ENCODE measurements at regions not wholly inside any gene's neighbourhood (a gene's known extent, or its start where the extent isn't known, plus 50 kb on each side); places are given as distances from the start of the nearest gene placed in this dataset.

GRCh38 chr16:51834794-51835193 lies 683.7 kb upstream of the SALL1 start:
- H2BK20ac ChIP-seq (ENCODE audit: low read depth, low read length): peak overlapping the region; percentile 9; the same call in 1 of the 2 replicates
- no peak overlapping the region for H2AFZ ChIP-seq (replicated peaks; ENCODE audit: low read length, poor library complexity)

More at GRCh38 chr16:51834794-51835193, 683.7 kb upstream of the SALL1 start:
- Histone ChIP-seq H3K4me3 (ENCODE audit: insufficient read depth, low read depth, low read length) (no peak overlapping the region), H3K9me3 (ENCODE audit: control insufficient read depth, insufficient read depth, low read length) (no peaks in the 10 kb centered on the region), H2BK120ac (ENCODE audit: low read depth, low read length) (peak overlapping the region; percentile 46), H3K56ac (ENCODE audit: extremely low read depth, insufficient read depth, low read length) (no peak overlapping the region), H4K5ac (ENCODE audit: low read depth, low read length) (no peak overlapping the region; the same call in 1 of the 2 replicates), H3K23ac (ENCODE audit: low read depth, low read length) (no peak overlapping the region), H2AK5ac (ENCODE audit: low read depth, low read length) (no peak overlapping the region), H2AK9ac (replicated peaks; ENCODE audit: low read depth, low read length, poor library complexity) (no peak overlapping the region), H3K4ac (ENCODE audit: low read depth, low read length) (peak overlapping the region; percentile 62), H3K14ac (replicated peaks; ENCODE audit: low read depth, low read length) (no peak overlapping the region), H4K91ac (ENCODE audit: insufficient read depth, low read depth, low read length) (peak overlapping the region; percentile 40; the same call in 1 of the 2 replicates), H3K27ac (ENCODE audit: insufficient read depth, low read length) (peak overlapping the region; percentile 33; the same call in 1 of the 2 replicates), H2BK15ac (ENCODE audit: low read depth, low read length) (no peak overlapping the region), H3K9me1 (ENCODE audit: insufficient read depth, low read length) (no peaks in the 10 kb centered on the region), H3K79me1 (ENCODE audit: low read depth in 1 of 2, low read length in 2 of 2) (no peaks in the 10 kb centered on the region), H2BK5ac (ENCODE audit: low read depth, low read length, poor library complexity, severe bottlenecking) (no peak overlapping the region), H3K9ac (ENCODE audit: low read depth, low read length) (no peak overlapping the region), H3K18ac (ENCODE audit: low read depth, low read length) (no peak overlapping the region), H3K4me1 (ENCODE audit: control insufficient read depth, insufficient read depth, low read length) (peaks cover 2% of the 10 kb centered on the region; the same call in 1 of the 2 replicates), H3K4me2 (ENCODE audit: low read depth, low read length) (no peak overlapping the region), H4K20me1 (ENCODE audit: insufficient read depth, low read length) (no peaks in the 10 kb centered on the region), H3K36me3 (ENCODE audit: control insufficient read depth, insufficient read depth, low read length) (no peaks in the 10 kb centered on the region), H4K8ac (ENCODE audit: low read depth in 2 of 2, low read length in 2 of 2) (peak overlapping the region in 1 of 2 experiments; percentile 59; a peak in 1 of 4 replicates), H3K27me3 (ENCODE audit: control insufficient read depth, insufficient read depth, low read length) (no peaks in the 10 kb centered on the region)
- CTCF ChIA-PET: interaction anchor here (0.7 to 1.0 kb wide), 2 partner anchors 29 to 88 kb away, joined by 3 to 4 read pairs; no protein-coding TSS in a partner anchor
- no CpG with 5 or more reads among the region's 3 CpGs for WGBS, 2 experiments (ENCODE audit: extremely low coverage in 2 of 2, insufficient read length in 1 of 2)
- ATAC-seq (ENCODE audit: low read depth): no peak
- no peak for TF ChIP-seq NFE2L2 (IDR thresholded peaks at IDR 0.05; ENCODE audit: low read depth, low read length)
- no peak for TF ChIP-seq FOS (IDR thresholded peaks at IDR 0.05; ENCODE audit: low read depth, low read length)
- no peak for TF ChIP-seq SMC3 (IDR thresholded peaks at IDR 0.05; ENCODE audit: low read depth, low read length)
- TF ChIP-seq ELK1 (IDR thresholded peaks at IDR 0.05; ENCODE audit: borderline replicate concordance, low read depth, low read length): no peak
- TF ChIP-seq POLR2A (IDR thresholded peaks at IDR 0.05; ENCODE audit: low read depth, low read length): no peak
- TF ChIP-seq RFX5 (IDR thresholded peaks at IDR 0.05; ENCODE audit: low read depth, low read length): no peak
- no peak for TF ChIP-seq BHLHE40 (IDR thresholded peaks at IDR 0.05; ENCODE audit: low read depth, low read length)
- no peak for TF ChIP-seq CEBPB (IDR thresholded peaks at IDR 0.05; ENCODE audit: low read depth, low read length)
- no peak for TF ChIP-seq CHD1 (IDR thresholded peaks at IDR 0.05; ENCODE audit: low read depth, low read length)
- TF ChIP-seq RCOR1 (IDR thresholded peaks at IDR 0.05; ENCODE audit: insufficient replicate concordance, low read length): no peak
- no peak for TF ChIP-seq CTCF (conservative IDR thresholded peaks at IDR 0.05; ENCODE audit: low read depth, low read length)
- TF ChIP-seq RAD21 (IDR thresholded peaks at IDR 0.05; ENCODE audit: low read length): no peak
- TF ChIP-seq MXI1 (IDR thresholded peaks at IDR 0.05; ENCODE audit: borderline replicate concordance, low read depth, low read length): no peak
- TF ChIP-seq MAFK (IDR thresholded peaks at IDR 0.05; ENCODE audit: low read depth, low read length): no peak
- TF ChIP-seq MAZ (IDR thresholded peaks at IDR 0.05; ENCODE audit: borderline replicate concordance, low read depth, low read length): no peak
- DNase-seq: no peak
- POLR2A ChIA-PET (ENCODE audit: unreplicated experiment): no interaction called here
- dilution Hi-C loops (cut with HindIII; ENCODE audit: low sequenced_read_pairs, unreplicated experiment): no loop called here
- in situ Hi-C loops (cut with MboI; ENCODE audit: low sequenced_read_pairs): no loop called here
- no TSS peak for BruUV-seq (replicated peaks)
- intact Hi-C loops (cut with micrococcal nuclease): no loop called here

All from IMR-90 (cell line).